HEK293T (cell line): ENCODE measurements at regions not wholly inside any gene's neighbourhood (a gene's known extent, or its start where the extent isn't known, plus 50 kb on each side); places are given as distances from the start of the nearest gene placed in this dataset.

Source experiments
- CTCF ChIA-PET: fragments of 350-600 bp; formaldehyde crosslinking; extraction: SDS; loops from one replicate; lab custom pipeline; 2021; ENCODE audit warnings: antibody characterized with exemption, inconsistent platforms; lab: Yijun Ruan, JAX
- POLR2A ChIA-PET: fragments of 350-600 bp; formaldehyde crosslinking; extraction: SDS; loops from one replicate; lab custom pipeline; 2020; ENCODE audit warnings: antibody characterized with exemption, inconsistent platforms; lab: Yijun Ruan, JAX
- DNase-seq: peaks from one replicate; pipeline ENCODE4 v3.0.0; 2012; ENCODE audit warnings: mixed read lengths; ENCODE audit errors: extremely low spot score
- ARNT ChIP-seq: fragments of 450-650 bp; IDR thresholded peaks from 2 replicates; pipeline ENCODE4 v1.6.1; 2017; ENCODE audit warnings: mild to moderate bottlenecking
- BHLHE40 ChIP-seq: fragments of 450-650 bp; IDR thresholded peaks from 2 replicates; pipeline ENCODE4 v1.6.1; 2016; ENCODE audit warnings: mild to moderate bottlenecking, moderate library complexity, borderline replicate concordance
- CTBP1 ChIP-seq: fragments of 450-650 bp; IDR thresholded peaks from 2 replicates; pipeline ENCODE4 v1.6.1; 2016; ENCODE audit warnings: borderline replicate concordance
- ELF4 ChIP-seq: fragments of 450-650 bp; IDR thresholded peaks from 2 replicates; pipeline ENCODE4 v1.6.1; 2017; ENCODE audit warnings: antibody characterized with exemption
- FOXA1 ChIP-seq: fragments of 450-650 bp; IDR thresholded peaks from 2 replicates; pipeline ENCODE4 v1.6.1; 2016; ENCODE audit warnings: mild to moderate bottlenecking
- FOXK2 ChIP-seq: fragments of 450-650 bp; IDR thresholded peaks from 2 replicates; pipeline ENCODE4 v1.6.1; 2016; ENCODE audit warnings: mild to moderate bottlenecking
- FOXM1 ChIP-seq: fragments of 450-650 bp; IDR thresholded peaks from 2 replicates; pipeline ENCODE4 v1.6.1; 2017; ENCODE audit warnings: mild to moderate bottlenecking, borderline replicate concordance
- HDGF ChIP-seq: fragments of 450-650 bp; IDR thresholded peaks from 2 replicates; pipeline ENCODE4 v1.6.1; 2017; ENCODE audit warnings: antibody characterized with exemption, borderline replicate concordance
- L3MBTL2 ChIP-seq: fragments of 450-650 bp; conservative IDR thresholded peaks from 2 replicates; pipeline ENCODE4 v1.6.1; 2016; ENCODE audit warnings: mild to moderate bottlenecking
- LEF1 ChIP-seq: fragments of 450-650 bp; IDR thresholded peaks from 2 replicates; pipeline ENCODE4 v1.6.1; 2017; ENCODE audit warnings: mild to moderate bottlenecking, borderline replicate concordance
- NFRKB ChIP-seq: fragments of 450-650 bp; IDR thresholded peaks from 2 replicates; pipeline ENCODE4 v1.6.1; 2016; ENCODE audit warnings: mild to moderate bottlenecking, moderate library complexity
- PKNOX1 ChIP-seq: fragments of 450-650 bp; IDR thresholded peaks from 2 replicates; pipeline ENCODE4 v1.6.1; 2016
- SP1 ChIP-seq: fragments of 450-650 bp; IDR thresholded peaks from 2 replicates; pipeline ENCODE4 v1.6.1; 2017
- SUZ12 ChIP-seq: fragments of 450-650 bp; IDR thresholded peaks from 2 replicates; pipeline ENCODE4 v1.6.1; 2016; ENCODE audit warnings: mild to moderate bottlenecking
- TARDBP ChIP-seq: fragments of 450-650 bp; IDR thresholded peaks from 2 replicates; pipeline ENCODE4 v1.6.1; 2016
- ZNF384 ChIP-seq: fragments of 450-650 bp; IDR thresholded peaks from 2 replicates; pipeline ENCODE4 v1.6.1; 2016

- ChIA-PET CTCF (no interaction called here), POLR2A (no interaction called here)
- no peak for DNase-seq
- no peak for TF ChIP-seq FOXM1
- no peak for TF ChIP-seq NFRKB
Measured at GRCh38 chr2:7492719-7493118, 575.5 kb downstream of the RNF144A start.

GRCh38 chr2:7497178-7497577, 580.0 kb downstream of the RNF144A start:
- ChIA-PET POLR2A (no interaction called here), CTCF (no interaction called here)
- DNase-seq: no peak
- TF ChIP-seq HDGF: no peak
- TF ChIP-seq BHLHE40: no peak
- no peak for TF ChIP-seq FOXK2
- no peak for TF ChIP-seq NFRKB
- no peak for TF ChIP-seq L3MBTL2
- TF ChIP-seq FOXM1: no peak
- TF ChIP-seq FOXA1: no peak
- no peak for TF ChIP-seq CTBP1
- no peak for TF ChIP-seq SP1
- TF ChIP-seq SUZ12: no peak
- no peak for TF ChIP-seq ARNT
- TF ChIP-seq ZNF384: no peak
- TF ChIP-seq LEF1: no peak
- TF ChIP-seq TARDBP: no peak
- no peak for TF ChIP-seq PKNOX1
- TF ChIP-seq ELF4: no peak

GRCh38 chr2:7499018-7499417, 581.8 kb downstream of the RNF144A start:
- POLR2A ChIA-PET: no interaction called here
- no peak for TF ChIP-seq SUZ12
- TF ChIP-seq NFRKB: no peak
- TF ChIP-seq CTBP1: no peak
- TF ChIP-seq FOXK2: no peak
- no peak for TF ChIP-seq L3MBTL2
- TF ChIP-seq BHLHE40: no peak
- no peak for TF ChIP-seq SP1
- no peak for TF ChIP-seq HDGF
- no peak for TF ChIP-seq FOXM1
- TF ChIP-seq PKNOX1: no peak
- TF ChIP-seq LEF1: no peak
- TF ChIP-seq ARNT: no peak
- no peak for TF ChIP-seq ZNF384
- CTCF ChIA-PET: interaction anchor here (0.6 kb wide), 1 partner anchor 729 kb away, joined by 3 read pairs; no protein-coding TSS in a partner anchor
- no peak for DNase-seq

- ChIA-PET POLR2A (no interaction called here), CTCF (no interaction called here)
- no peak for DNase-seq
- TF ChIP-seq BHLHE40 (no peak), FOXM1 (no peak), LEF1 (no peak), L3MBTL2 (no peak), SUZ12 (no peak), ELF4 (no peak), NFRKB (no peak), ZNF384 (no peak), FOXK2 (no peak), ARNT (no peak), CTBP1 (no peak)
Measured at GRCh38 chr2:7502336-7502735, 585.1 kb downstream of the RNF144A start.

- TF ChIP-seq ZNF384 (no peak), BHLHE40 (no peak), TARDBP (no peak), HDGF (no peak), FOXA1 (no peak), ELF4 (no peak), PKNOX1 (no peak), FOXM1 (no peak), LEF1 (no peak), ARNT (no peak), CTBP1 (no peak), FOXK2 (no peak), L3MBTL2 (no peak), SUZ12 (no peak), NFRKB (no peak)
- ChIA-PET POLR2A (no interaction called here), CTCF (no interaction called here)
- no peak for DNase-seq
Measured at GRCh38 chr2:7508296-7508943, 591.2 kb downstream of the RNF144A start.

GRCh38 chr2:7510353-7510752, 593.1 kb downstream of the RNF144A start:
- TF ChIP-seq TARDBP (no peak), PKNOX1 (no peak), ARNT (no peak), FOXM1 (no peak), SUZ12 (no peak), L3MBTL2 (no peak), SP1 (no peak), FOXK2 (no peak), HDGF (no peak), ZNF384 (no peak), BHLHE40 (no peak), LEF1 (no peak), NFRKB (no peak), ELF4 (no peak), CTBP1 (no peak), FOXA1 (no peak)
- CTCF ChIA-PET: no interaction called here
- DNase-seq: no peak
- POLR2A ChIA-PET: no interaction called here
